ENCODE measurements at regions not wholly inside any gene's neighbourhood (a gene's known extent, or its start where the extent isn't known, plus 50 kb on each side); places are given as distances from the start of the nearest gene placed in this dataset.

- no peak for TF ChIP-seq CTCF (IDR thresholded peaks at IDR 0.05)
- peak in 2 of 3 donors; percentile 10 to 16 for TF ChIP-seq POLR2AphosphoS5 (IDR thresholded peaks at IDR 0.05)
- Histone ChIP-seq H3K36me3 (no peaks in the 10 kb centered on the region), H3K4me1 (peaks cover 0 to 6% of the 10 kb centered on the region in 2 donors), H3K4me3 (peak overlapping the region; percentile 8 to 43 (median 15)), H3K27me3 (no peaks in the 10 kb centered on the region), H3K9me3 (no peaks in the 10 kb centered on the region), H3K27ac (peak overlapping the region; percentile 57 to 73)
- intact Hi-C loops (cut with DNase I; ENCODE audit: low total_unique reads) = loop anchor here (10.0 kb wide), 1 partner anchor 210 kb away; no protein-coding TSS in a partner anchor
- peak; percentile 54 to 63 for DNase-seq (ENCODE audit: low spot score in 2 of 2)
Observed at GRCh38 chr11:129324533-129325175, 51.0 kb upstream of the BARX2 start.

- H3K9me3 ChIP-seq = no peaks in the 10 kb centered on the region
- no peaks in the 10 kb centered on the region for H3K27me3 ChIP-seq
- DNase-seq (ENCODE audit: low spot score in 2 of 2) = peak in 1 of 2 donors; percentile 32
- TF ChIP-seq CTCF (IDR thresholded peaks at IDR 0.05) = no peak
- TF ChIP-seq POLR2A (IDR thresholded peaks at IDR 0.05) = no peak
- TF ChIP-seq POLR2AphosphoS5 (IDR thresholded peaks at IDR 0.05) = no peak
- peaks cover 0 to 7% of the 10 kb centered on the region in 2 donors for H3K4me1 ChIP-seq
- H3K36me3 ChIP-seq = no peaks in the 10 kb centered on the region
- peak overlapping the region; percentile 57 to 73 for H3K27ac ChIP-seq
- peak overlapping the region; percentile 8 to 43 (median 15) for H3K4me3 ChIP-seq
- intact Hi-C loops (cut with DNase I; ENCODE audit: low total_unique reads) = loop anchor here (10.0 kb wide), 1 partner anchor 209 kb away; no protein-coding TSS in a partner anchor
Observed at GRCh38 chr11:129323896-129324502, 51.6 kb upstream of the BARX2 start.

DNA sequence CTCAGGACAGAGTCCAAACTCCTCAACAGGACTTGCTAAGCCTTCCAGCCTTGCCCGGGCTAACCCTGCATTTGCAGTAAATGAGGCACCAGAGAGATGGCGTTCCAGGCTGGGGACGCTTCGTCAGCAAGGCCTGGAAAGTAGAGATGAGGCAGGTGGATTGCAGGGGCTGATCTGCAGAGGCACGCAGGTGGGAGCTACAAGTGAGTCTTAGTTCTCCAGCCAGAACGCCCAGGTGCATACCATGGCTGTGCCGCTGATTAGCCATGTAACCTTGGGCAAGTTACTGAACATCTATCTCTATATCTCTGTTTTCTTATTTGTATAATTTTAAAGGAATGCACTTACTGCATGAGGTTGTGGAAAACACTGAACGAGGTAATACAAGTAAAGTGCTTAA is 52.7 kb upstream of the BARX2 start:
- no peak overlapping the region for H3K4me3 ChIP-seq
- peaks cover 0 to 7% of the 10 kb centered on the region in 2 donors for H3K4me1 ChIP-seq
- no peaks in the 10 kb centered on the region for H3K9me3 ChIP-seq
- TF ChIP-seq POLR2AphosphoS5 (IDR thresholded peaks at IDR 0.05) (no peak), CTCF (IDR thresholded peaks at IDR 0.05) (no peak), POLR2A (IDR thresholded peaks at IDR 0.05) (no peak)
- H3K27me3 ChIP-seq = no peaks in the 10 kb centered on the region
- no peaks in the 10 kb centered on the region for H3K36me3 ChIP-seq
- DNase-seq (ENCODE audit: low spot score in 2 of 2) = no peak
- intact Hi-C loops (cut with DNase I; ENCODE audit: low total_unique reads) = loop anchor here (10.0 kb wide), 1 partner anchor 208 kb away; no protein-coding TSS in a partner anchor
- H3K27ac ChIP-seq = peak overlapping the region; percentile 43 to 73

DNA sequence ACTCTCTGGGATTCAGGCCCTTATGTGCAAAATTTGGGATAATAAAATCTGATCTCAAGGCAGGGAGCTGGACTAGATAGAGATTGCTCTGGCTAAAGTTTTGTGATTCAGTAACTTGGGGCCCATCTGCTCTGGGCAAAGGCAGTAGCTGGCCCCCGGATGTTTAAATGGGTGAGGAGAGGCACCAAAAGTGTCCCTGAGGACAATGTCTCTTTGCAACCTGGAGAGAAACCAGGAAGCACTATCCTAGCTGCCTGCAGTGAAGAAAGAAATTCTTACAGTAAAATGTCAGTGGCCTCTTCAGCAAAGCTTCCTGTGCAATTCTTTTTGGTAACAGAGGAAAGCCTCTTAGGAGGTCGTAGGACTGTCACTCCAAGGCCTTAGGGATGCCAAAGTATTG is 54.6 kb upstream of the BARX2 start:
- Histone ChIP-seq H3K9me3 (no peaks in the 10 kb centered on the region), H3K27me3 (no peaks in the 10 kb centered on the region), H3K4me3 (no peak overlapping the region), H3K36me3 (no peaks in the 10 kb centered on the region), H3K4me1 (peaks cover 0 to 7% of the 10 kb centered on the region in 2 donors), H3K27ac (peak overlapping the region in 1 of 2 donors; percentile 23)
- TF ChIP-seq POLR2A (IDR thresholded peaks at IDR 0.05) (no peak), POLR2AphosphoS5 (IDR thresholded peaks at IDR 0.05) (no peak), CTCF (IDR thresholded peaks at IDR 0.05) (no peak)
- DNase-seq (ENCODE audit: low spot score in 2 of 2) = no peak
- intact Hi-C loops (cut with DNase I; ENCODE audit: low total_unique reads) = loop anchor here (10.0 kb wide), 1 partner anchor 206 kb away; no protein-coding TSS in a partner anchor

GRCh38 chr11:129320494-129320893 is 55.2 kb upstream of the BARX2 start:
- H3K27ac ChIP-seq = peak overlapping the region in 1 of 2 donors; percentile 23

More at GRCh38 chr11:129320494-129320893, 55.2 kb upstream of the BARX2 start:
- no peak for DNase-seq (ENCODE audit: low spot score in 2 of 2)
- peaks cover 0 to 7% of the 10 kb centered on the region in 2 donors for H3K4me1 ChIP-seq
- H3K4me3 ChIP-seq = no peak overlapping the region
- H3K9me3 ChIP-seq = no peaks in the 10 kb centered on the region
- H3K27me3 ChIP-seq = no peaks in the 10 kb centered on the region
- intact Hi-C loops (cut with DNase I; ENCODE audit: low total_unique reads) = loop anchor here (10.0 kb wide), 1 partner anchor 206 kb away; no protein-coding TSS in a partner anchor
- no peaks in the 10 kb centered on the region for H3K36me3 ChIP-seq
- TF ChIP-seq POLR2A (IDR thresholded peaks at IDR 0.05) = no peak
- TF ChIP-seq POLR2AphosphoS5 (IDR thresholded peaks at IDR 0.05) = no peak
- no peak for TF ChIP-seq CTCF (IDR thresholded peaks at IDR 0.05)

All from breast epithelium (tissue), 4 donors.